ENCODE measurements at regions not wholly inside any gene's neighbourhood (a gene's known extent, or its start where the extent isn't known, plus 50 kb on each side); places are given as distances from the start of the nearest gene placed in this dataset.
"Not testable (repeated sequence)": the region's sequence is repeated elsewhere in the genome, so short reads cannot be mapped to it uniquely, and the experiment has no call there.

GRCh38 chr2:110344405-110345035 is 128.1 kb downstream of the LIMS4 start:
- H3K27me3 ChIP-seq; H3K4me1 ChIP-seq; H3K9me3 ChIP-seq (replicated peaks); H3K27ac ChIP-seq; H3K4me3 ChIP-seq; H3K36me3 ChIP-seq; DNase-seq: not testable (repeated sequence)

- not testable (repeated sequence) for H3K36me3 ChIP-seq
Measured at GRCh38 chr2:110342077-110342476, 129.7 kb upstream of the MTLN start.

GRCh38 chr2:110339126-110339525 is 126.8 kb upstream of the MTLN start:
- H3K27me3 ChIP-seq, result not testable (repeated sequence)

More at GRCh38 chr2:110342077-110342476, 129.7 kb upstream of the MTLN start:
- not testable (repeated sequence) for DNase-seq; H3K4me1 ChIP-seq; H3K4me3 ChIP-seq; H3K27ac ChIP-seq; H3K27me3 ChIP-seq; H3K9me3 ChIP-seq (replicated peaks)

GRCh38 chr2:110338277-110339003 is 126.1 kb upstream of the MTLN start:
- H3K36me3 ChIP-seq; H3K27me3 ChIP-seq; H3K4me3 ChIP-seq; H3K9me3 ChIP-seq (replicated peaks); H3K27ac ChIP-seq; H3K4me1 ChIP-seq; DNase-seq: not testable (repeated sequence)

More at GRCh38 chr2:110339126-110339525, 126.8 kb upstream of the MTLN start:
- H3K27ac ChIP-seq; H3K9me3 ChIP-seq (replicated peaks); DNase-seq; H3K36me3 ChIP-seq; H3K4me3 ChIP-seq; H3K4me1 ChIP-seq: not testable (repeated sequence)

GRCh38 chr2:110336071-110336470 is 123.7 kb upstream of the MTLN start:
- not testable (repeated sequence) for DNase-seq; H3K9me3 ChIP-seq (replicated peaks); H3K27ac ChIP-seq; H3K36me3 ChIP-seq; H3K4me1 ChIP-seq; H3K27me3 ChIP-seq; H3K4me3 ChIP-seq

GRCh38 chr2:110335415-110336049 is 123.2 kb upstream of the MTLN start:
- DNase-seq; H3K4me3 ChIP-seq; H3K27me3 ChIP-seq; H3K4me1 ChIP-seq; H3K9me3 ChIP-seq (replicated peaks); H3K36me3 ChIP-seq; H3K27ac ChIP-seq: not testable (repeated sequence)

- DNase-seq; H3K4me3 ChIP-seq; H3K9me3 ChIP-seq (replicated peaks); H3K36me3 ChIP-seq; H3K27me3 ChIP-seq; H3K4me1 ChIP-seq; H3K27ac ChIP-seq: not testable (repeated sequence)
Measured at GRCh38 chr2:110333114-110334095, 121.1 kb upstream of the MTLN start.

GRCh38 chr2:110331625-110332024 is 119.3 kb upstream of the MTLN start:
- H3K36me3 ChIP-seq; H3K9me3 ChIP-seq (replicated peaks); DNase-seq; H3K4me3 ChIP-seq; H3K27me3 ChIP-seq; H3K27ac ChIP-seq; H3K4me1 ChIP-seq: not testable (repeated sequence)

GRCh38 chr2:110329760-110330159 is 117.4 kb upstream of the MTLN start:
- not testable (repeated sequence) for H3K27me3 ChIP-seq; H3K9me3 ChIP-seq (replicated peaks); H3K36me3 ChIP-seq; H3K4me1 ChIP-seq; H3K27ac ChIP-seq; H3K4me3 ChIP-seq; DNase-seq

- H3K9me3 ChIP-seq (replicated peaks); H3K27me3 ChIP-seq; H3K36me3 ChIP-seq; H3K4me1 ChIP-seq; DNase-seq; H3K4me3 ChIP-seq; H3K27ac ChIP-seq: not testable (repeated sequence)
Measured at GRCh38 chr2:110329158-110329557, 116.8 kb upstream of the MTLN start.

- not testable (repeated sequence) for H3K36me3 ChIP-seq; H3K27ac ChIP-seq; H3K4me1 ChIP-seq; DNase-seq; H3K9me3 ChIP-seq (replicated peaks); H3K27me3 ChIP-seq; H3K4me3 ChIP-seq
Measured at GRCh38 chr2:110328677-110329076, 116.3 kb upstream of the MTLN start.

GRCh38 chr2:110323832-110324231 is 111.5 kb upstream of the MTLN start:
- not testable (repeated sequence) for H3K27me3 ChIP-seq; H3K4me3 ChIP-seq; H3K36me3 ChIP-seq; H3K4me1 ChIP-seq; DNase-seq; H3K9me3 ChIP-seq (replicated peaks); H3K27ac ChIP-seq

GRCh38 chr2:110322535-110322934 is 110.2 kb upstream of the MTLN start:
- not testable (repeated sequence) for H3K27ac ChIP-seq; H3K27me3 ChIP-seq; DNase-seq; H3K36me3 ChIP-seq; H3K9me3 ChIP-seq (replicated peaks); H3K4me1 ChIP-seq; H3K4me3 ChIP-seq

GRCh38 chr2:110320834-110321563 is 108.7 kb upstream of the MTLN start:
- not testable (repeated sequence) for H3K4me1 ChIP-seq; H3K9me3 ChIP-seq (replicated peaks)

More at GRCh38 chr2:110320834-110321563, 108.7 kb upstream of the MTLN start:
- not testable (repeated sequence) for H3K27me3 ChIP-seq, H3K4me3 ChIP-seq, H3K27ac ChIP-seq, DNase-seq, H3K36me3 ChIP-seq
